Heart right ventricle (tissue), 16 donors: ENCODE measurements at regions not wholly inside any gene's neighbourhood (a gene's known extent, or its start where the extent isn't known, plus 50 kb on each side); places are given as distances from the start of the nearest gene placed in this dataset.

Source experiments
- ATAC-seq, 8 donors: fragments of 200-7000 bp; cut with Tn5 transposase; one replicate each; pipeline ENCODE4 v1.9.1; 2020; ENCODE audit warnings: mild to moderate bottlenecking in 8 of 8, moderate library complexity in 8 of 8, moderate number of reproducible peaks in 1 of 8
- DNase-seq, 2 donors: peaks; one replicate each; pipeline ENCODE4 v3.0.0-alpha.2; 2020
- H3K27ac ChIP-seq, 10 donors: fragments of 200-600 bp; sonication (generic) in 2 of 10; one replicate each; pipeline versions ENCODE4 v1.5.0 to v1.8.0; 2020 to 2022; ENCODE audit warnings: mild to moderate bottlenecking in 3 of 10
- H3K27me3 ChIP-seq, 7 donors: fragments of 200-600 bp; one replicate each; pipeline ENCODE4 v1.8.0; 2021 to 2022; ENCODE audit warnings: mild to moderate bottlenecking in 2 of 7
- H3K36me3 ChIP-seq, 9 donors: fragments of 200-600 bp; sonication (generic) in 1 of 9; one replicate each; pipeline versions ENCODE4 v1.5.0 to v1.8.0; 2020 to 2022; ENCODE audit warnings: mild to moderate bottlenecking in 2 of 9
- H3K4me1 ChIP-seq, 9 donors: fragments of 200-600 bp; sonication (generic) in 1 of 9; one replicate each; pipeline versions ENCODE4 v1.5.0 to v1.8.0; 2020 to 2022; ENCODE audit warnings: mild to moderate bottlenecking in 4 of 9
- H3K4me3 ChIP-seq, 10 donors: fragments of 200-600 bp; sonication (generic) in 2 of 10; one replicate each; pipeline versions ENCODE4 v1.5.0 to v1.8.0; 2020 to 2022; ENCODE audit warnings: mild to moderate bottlenecking in 7 of 10, moderate library complexity in 2 of 10
- H3K9me3 ChIP-seq, 11 donors: fragments of 200-600 bp in 10 of 11; sonication (generic) in 2 of 11; one replicate each; pipeline versions ENCODE4 v1.5.0 to v1.8.0; 2013 to 2022; ENCODE audit warnings: mild to moderate bottlenecking in 2 of 11, control low read depth in 1 of 11, moderate library complexity in 1 of 11
- CTCF ChIP-seq, 9 donors: fragments of 200-600 bp; sonication (generic) in 2 of 9; IDR thresholded peaks; one replicate each; pipeline versions ENCODE4 v1.5.0 to v1.8.0; 2021 to 2022; ENCODE audit warnings: antibody characterized with exemption in 9 of 9, mild to moderate bottlenecking in 5 of 9, moderate library complexity in 1 of 9
- WGBS, 2 donors: extraction: QIAGEN DNeasy Blood & Tissue Kit; methylation state at CpG; one replicate each; pipeline ENCODE4 v1.1.7; 2013; ENCODE audit warnings: inconsistent platforms in 1 of 2; 5-methylcytosine and 5-hydroxymethylcytosine counted together
- intact Hi-C, 10 donors: fragments of 100-400 bp; cut with DNase I; formaldehyde crosslinking; loops; one replicate each; pipeline versions ENCODE4 v1.11.1 to v1.14.2; 2022
- donor health status: Arrhythmogenic right ventricular cardiomyopathy.
- donor health status: ischemic (EF 13 %, LVEDD 7.1; RV severe dilation, severe dysfunction).
- donor health status: healthy with polysubstance abuse.
- donor health status: DM: no; HTN: yes; CAD: no.
- donor health status: DM: no; HTN: no; CAD: no.
- donor health status: ischemic (EF 25% LVEDD 6.9; RV normal size, moderate dysfunction).
- donor health status: ischemic (EF 25% LVEDD 5.7; RV mildly dilated, moderate dysfunction).
- donor health status: healthy.
- donor health status: DM: yes; HTN: yes; CAD: no.
- donor health status: Ischemic cardiomyopathy.
- donor health status: ischemic (EF 35%, LVEDD 5.7; RV mildly dilated, moderate dysfunction).
- donor health status: nonischemic (EF 11% LVEDD 7.7; RV severe dilation, severe dysfunction).
- donor health status: DM: yes; HTN: yes; CAD: no.
- donor health status: PGD.
- donor health status: ischemic (EF 29% LVEDD 5.4; RV normal size, mild dysfunction).
- donor health status: nonischemic (EF 23%, LVEDD 6.1; RV moderate dilation, normal function).

- H3K9me3 ChIP-seq = peaks cover 0 to under 1% (median 0%) of the 10 kb centered on the region in 11 donors
- peaks cover 0 to 8% (median 5%) of the 10 kb centered on the region in 9 donors for H3K4me1 ChIP-seq
- H3K36me3 ChIP-seq = no peaks in the 10 kb centered on the region
- no peak overlapping the region for H3K4me3 ChIP-seq
- TF ChIP-seq CTCF (IDR thresholded peaks at IDR 0.05) = no peak
- 48 to 51% methylated on average over 6 of the region's 6 CpGs for WGBS, 2 donors
- intact Hi-C loops = no loop called here
- no peaks in the 10 kb centered on the region for H3K27me3 ChIP-seq
- ATAC-seq = peak in 2 of 8 donors; percentile 47 to 61
- no peak overlapping the region for H3K27ac ChIP-seq
- no peak for DNase-seq
These were observed 308.7 kb upstream of the DDHD1 start for GRCh38 chr14:53461858-53462257.

GRCh38 chr14:53460544-53460943, 307.4 kb upstream of the DDHD1 start:
- DNase-seq (no peak), ATAC-seq (no peak)
- Histone ChIP-seq H3K36me3 (no peaks in the 10 kb centered on the region), H3K9me3 (no peaks in the 10 kb centered on the region), H3K4me3 (no peak overlapping the region), H3K27ac (no peak overlapping the region), H3K4me1 (peaks cover 0 to 8% (median 5%) of the 10 kb centered on the region in 9 donors), H3K27me3 (no peaks in the 10 kb centered on the region)
- intact Hi-C loops = no loop called here
- WGBS, 2 donors = 93 to 96% methylated on average over 1 of the region's 1 CpG
- TF ChIP-seq CTCF (IDR thresholded peaks at IDR 0.05) = no peak

- H3K4me1 ChIP-seq = peaks cover 0 to 8% (median 5%) of the 10 kb centered on the region in 9 donors
- no peak for DNase-seq
These were observed 305.3 kb upstream of the DDHD1 start for GRCh38 chr14:53458368-53458814.

GRCh38 chr14:53456931-53457330, 303.8 kb upstream of the DDHD1 start:
- no peak for DNase-seq
- 58 to 68% methylated on average over 1 of the region's 1 CpG for WGBS, 2 donors
- no peak for ATAC-seq
- Histone ChIP-seq H3K4me3 (no peak overlapping the region), H3K36me3 (no peaks in the 10 kb centered on the region), H3K27me3 (no peaks in the 10 kb centered on the region), H3K9me3 (no peaks in the 10 kb centered on the region), H3K27ac (no peak overlapping the region), H3K4me1 (peaks cover 0 to 8% (median 4%) of the 10 kb centered on the region in 9 donors)
- no peak for TF ChIP-seq CTCF (IDR thresholded peaks at IDR 0.05)
- intact Hi-C loops = no loop called here

More at GRCh38 chr14:53458368-53458814, 305.3 kb upstream of the DDHD1 start:
- H3K9me3 ChIP-seq = no peaks in the 10 kb centered on the region
- H3K4me3 ChIP-seq = no peak overlapping the region
- H3K27ac ChIP-seq = no peak overlapping the region
- no peak for TF ChIP-seq CTCF (IDR thresholded peaks at IDR 0.05)
- no peaks in the 10 kb centered on the region for H3K36me3 ChIP-seq
- no peak for ATAC-seq
- no peaks in the 10 kb centered on the region for H3K27me3 ChIP-seq
- intact Hi-C loops = no loop called here
- WGBS, 2 donors = 23 to 30% methylated on average over 2 of the region's 2 CpGs
